GM18861 (cell line): ENCODE measurements at regions not wholly inside any gene's neighbourhood (a gene's known extent, or its start where the extent isn't known, plus 50 kb on each side); places are given as distances from the start of the nearest gene placed in this dataset.
"Not testable (repeated sequence)": the region's sequence is repeated elsewhere in the genome, so short reads cannot be mapped to it uniquely, and the experiment has no call there.

ENCODE experiments used
- ATAC-seq: cut with Tn5 transposase; IDR thresholded peaks from one replicate; pipeline ENCODE4 v1.9.1; 2021; ENCODE audit not compliant: unreplicated experiment

- not testable (repeated sequence) for ATAC-seq
These were observed 893.5 kb upstream of the ADAMTS5 start for GRCh38 chr21:27860314-27860955.

- ATAC-seq, result not testable (repeated sequence)
These were observed 891.4 kb upstream of the ADAMTS5 start for GRCh38 chr21:27858053-27858825.

DNA sequence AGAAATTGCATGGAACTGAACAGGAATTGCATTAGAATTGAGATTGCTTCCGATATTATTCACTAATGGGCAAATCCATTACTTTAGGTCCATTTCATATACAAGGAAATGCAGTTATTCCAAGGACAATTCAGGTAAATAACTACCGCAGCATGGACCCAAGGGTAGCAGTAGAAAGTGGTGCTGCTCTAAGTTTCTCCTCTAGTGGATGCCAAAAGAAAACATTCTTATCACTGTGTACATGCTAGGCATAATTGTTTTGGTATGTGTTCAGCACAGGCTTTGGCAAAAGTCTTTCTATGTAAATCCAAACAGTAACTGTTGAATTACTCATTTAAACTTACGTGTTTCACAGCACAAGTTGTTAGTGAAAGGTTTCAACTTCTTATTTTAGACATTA, 890.1 kb upstream of the ADAMTS5 start:
- ATAC-seq, result not testable (repeated sequence)

GRCh38 chr21:27841084-27841672, 874.3 kb upstream of the ADAMTS5 start:
- ATAC-seq, result no peak

DNA sequence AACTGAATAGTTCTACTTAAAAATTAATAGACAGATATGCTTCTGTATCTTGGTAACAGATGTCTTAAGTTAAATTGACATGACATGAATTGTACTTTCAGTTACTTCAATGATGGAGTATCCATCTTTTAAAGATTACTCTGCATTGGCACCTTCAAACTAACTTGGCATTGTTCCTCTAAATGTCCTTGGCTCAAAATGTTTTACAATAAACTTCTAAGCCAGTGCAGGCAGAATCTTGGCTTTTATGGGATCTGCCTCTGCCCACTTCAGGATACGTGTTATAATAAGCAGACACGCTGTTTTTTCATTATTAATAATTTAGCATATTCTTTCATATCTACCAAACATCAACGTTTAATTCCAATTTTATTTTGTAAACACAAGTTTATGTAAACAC, 873.4 kb upstream of the ADAMTS5 start:
- ATAC-seq, result no peak

DNA sequence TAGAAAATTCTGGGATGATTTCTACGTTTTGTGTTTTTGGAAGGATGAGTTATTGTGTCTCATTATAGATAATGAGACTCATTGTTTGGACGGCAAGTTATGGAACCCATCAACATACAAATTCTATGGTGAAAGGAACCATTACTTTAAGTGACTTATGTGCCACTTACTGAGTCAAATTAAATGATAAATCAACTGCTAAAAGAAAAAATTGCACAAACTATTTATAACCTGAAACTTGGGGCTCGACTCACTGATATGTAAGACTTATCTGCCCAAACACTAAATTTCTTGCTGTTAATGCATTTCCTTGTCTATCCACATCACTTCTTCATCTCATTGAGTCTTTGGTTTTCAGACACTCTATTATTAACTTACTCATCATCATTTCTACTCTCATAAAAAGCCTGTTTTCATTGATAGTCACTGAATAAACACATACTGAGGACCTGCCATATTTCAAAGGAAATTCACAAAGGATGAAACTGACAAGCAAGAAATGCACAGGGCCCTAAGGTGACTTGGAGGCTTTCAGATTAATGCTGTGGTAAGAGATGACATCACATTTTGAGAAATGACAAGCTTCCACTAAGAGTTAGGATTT, 872.7 kb upstream of the ADAMTS5 start:
- ATAC-seq, result no peak

- ATAC-seq, result no peak
These were observed 871.7 kb upstream of the ADAMTS5 start for GRCh38 chr21:27838573-27838972.

GRCh38 chr21:27837936-27838335, 871.0 kb upstream of the ADAMTS5 start:
- no peak for ATAC-seq

DNA sequence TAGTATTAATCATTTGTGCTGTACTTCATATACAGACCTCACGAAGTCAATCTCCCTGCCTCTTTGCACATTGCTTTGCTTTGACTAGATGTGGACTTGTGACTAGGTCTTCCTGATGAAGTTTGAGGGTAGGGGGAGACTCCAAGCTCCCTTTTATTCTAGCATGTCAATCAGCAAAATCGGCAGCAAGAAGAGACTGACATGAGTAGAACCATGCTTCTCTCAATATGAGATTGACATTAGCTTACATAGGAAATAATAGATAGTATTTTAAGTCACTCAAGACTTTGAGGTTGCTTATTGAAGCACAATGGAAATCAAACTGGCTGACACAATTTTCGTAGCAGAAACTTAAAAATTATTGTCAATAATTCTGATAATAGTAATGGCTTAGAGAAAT, 866.4 kb upstream of the ADAMTS5 start:
- ATAC-seq, result no peak

- no peak for ATAC-seq
These were observed 865.1 kb upstream of the ADAMTS5 start for GRCh38 chr21:27831816-27832569.

- no peak for ATAC-seq
These were observed 864.3 kb upstream of the ADAMTS5 start for GRCh38 chr21:27831177-27831576.

DNA sequence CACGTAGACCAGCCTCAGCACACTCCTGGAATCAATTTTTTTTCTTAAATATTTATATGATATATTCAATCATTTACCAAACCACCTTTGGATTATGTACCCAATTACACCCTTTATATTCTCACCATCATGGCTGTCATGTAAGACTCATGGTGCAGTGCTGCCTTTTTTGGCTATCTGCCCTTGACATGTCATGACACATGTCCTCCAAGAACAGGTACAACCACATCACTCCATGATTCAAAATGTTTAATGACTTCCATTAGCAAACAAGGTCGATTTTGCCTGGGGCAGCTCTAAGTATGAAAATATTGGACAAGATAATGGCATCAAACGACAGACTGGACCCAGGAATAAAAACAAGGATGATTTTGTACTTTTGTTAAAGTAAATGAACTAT, 861.1 kb upstream of the ADAMTS5 start:
- ATAC-seq, result no peak

DNA sequence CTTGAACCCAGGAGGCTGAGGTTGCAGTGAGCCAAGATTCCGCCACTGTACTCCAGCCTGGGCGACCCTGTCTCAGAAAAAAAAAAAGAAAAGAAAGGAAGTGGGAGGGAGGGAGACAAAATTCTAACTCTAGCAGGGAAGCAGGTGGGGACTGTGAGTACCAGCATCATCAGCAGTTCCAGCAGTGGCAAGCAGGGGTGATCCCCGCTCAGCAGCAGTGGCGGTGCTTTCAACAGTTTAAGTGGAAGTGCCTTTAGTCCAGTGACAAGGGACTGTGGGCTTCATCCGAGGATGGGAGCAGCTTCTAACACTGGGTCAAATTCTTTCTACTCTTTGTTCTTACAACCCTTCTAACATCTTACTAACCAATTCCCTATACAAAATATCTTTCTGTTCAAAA, 858.1 kb upstream of the ADAMTS5 start:
- no peak for ATAC-seq

GRCh38 chr21:27823652-27824201, 856.8 kb upstream of the ADAMTS5 start:
- ATAC-seq, result no peak

GRCh38 chr21:27820342-27820741, 853.5 kb upstream of the ADAMTS5 start:
- ATAC-seq, result no peak

DNA sequence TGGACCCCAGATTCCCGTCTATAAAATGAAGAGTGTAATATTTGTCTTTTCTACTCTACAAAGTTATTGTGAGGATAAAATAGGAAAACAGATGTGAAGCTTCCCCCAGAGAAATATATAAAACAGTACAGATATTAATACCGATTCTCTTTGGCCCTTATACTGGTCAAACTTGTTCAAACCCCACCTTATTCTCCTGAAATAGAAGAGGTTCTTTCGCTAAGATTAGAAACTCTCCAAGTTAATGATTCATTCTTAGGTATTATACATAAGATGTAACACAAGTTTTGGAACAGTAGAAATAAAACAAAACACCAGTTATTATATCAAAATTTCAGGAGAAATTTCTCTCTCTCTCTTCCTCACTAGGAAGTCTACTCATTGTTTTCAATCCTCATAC, 852.4 kb upstream of the ADAMTS5 start:
- ATAC-seq, result no peak

- ATAC-seq, result no peak
These were observed 852.0 kb upstream of the ADAMTS5 start for GRCh38 chr21:27818847-27819246.

- no peak for ATAC-seq
These were observed 851.2 kb upstream of the ADAMTS5 start for GRCh38 chr21:27817902-27818623.

DNA sequence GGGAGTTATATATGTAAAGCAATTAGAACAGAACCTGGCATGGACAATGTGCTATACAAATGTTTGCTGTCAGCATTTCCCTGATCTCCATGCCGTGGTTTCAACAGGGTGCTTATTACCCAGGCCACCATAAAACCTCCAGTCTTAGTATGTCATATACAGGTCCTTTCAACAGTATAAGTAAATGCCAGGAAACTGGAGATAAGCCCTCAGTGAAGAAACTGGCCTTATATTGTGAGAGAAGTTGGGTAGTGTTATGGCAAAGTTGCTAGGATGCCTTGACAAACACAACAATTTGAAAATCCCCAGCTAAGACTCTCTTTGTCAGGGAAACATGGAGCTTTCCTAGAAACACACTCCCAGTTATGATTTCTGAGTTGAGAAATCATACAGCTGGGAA, 850.2 kb upstream of the ADAMTS5 start:
- no peak for ATAC-seq

- ATAC-seq, result no peak
These were observed 849.4 kb upstream of the ADAMTS5 start for GRCh38 chr21:27816301-27816700.
